ENCODE measurements at regions not wholly inside any gene's neighbourhood (a gene's known extent, or its start where the extent isn't known, plus 50 kb on each side); places are given as distances from the start of the nearest gene placed in this dataset.

- TF ChIP-seq CEBPB (IDR thresholded peaks at IDR 0.05), result no peak
- no peak for TF ChIP-seq EP300 (IDR thresholded peaks at IDR 0.05; ENCODE audit: borderline replicate concordance)
Measured at GRCh38 chr18:10332452-10332851, 122.0 kb upstream of the APCDD1 start.

Data from Ishikawa (cell line).